ENCODE measurements at regions not wholly inside any gene's neighbourhood (a gene's known extent, or its start where the extent isn't known, plus 50 kb on each side); places are given as distances from the start of the nearest gene placed in this dataset.
"Not testable (repeated sequence)": the region's sequence is repeated elsewhere in the genome, so short reads cannot be mapped to it uniquely, and the experiment has no call there.

DNA sequence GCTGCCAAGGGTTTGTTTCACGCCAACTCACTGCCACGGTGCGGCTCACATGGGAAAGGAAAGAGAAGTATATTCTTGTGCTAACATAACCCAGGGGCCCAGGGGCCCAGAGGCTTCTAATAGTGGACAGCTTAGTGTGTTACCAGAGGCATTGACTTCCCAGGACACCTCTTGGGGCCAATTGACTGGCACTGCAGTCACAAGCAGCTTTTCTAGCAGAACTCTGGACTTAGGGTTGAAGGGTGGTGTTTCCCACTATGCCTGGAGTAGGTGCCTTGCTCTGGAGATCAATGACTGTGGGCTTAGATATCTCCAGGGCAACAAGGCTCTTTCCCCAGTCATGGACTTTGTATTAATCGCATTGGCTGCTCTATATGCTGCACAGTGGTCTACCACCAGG lies 172.7 kb upstream of the KBTBD8 start:
- H3K36me3 Mint-ChIP-seq: no peaks in the 10 kb centered on the region
- no peak for ATAC-seq
- no peak overlapping the region for H3K27ac Mint-ChIP-seq

DNA sequence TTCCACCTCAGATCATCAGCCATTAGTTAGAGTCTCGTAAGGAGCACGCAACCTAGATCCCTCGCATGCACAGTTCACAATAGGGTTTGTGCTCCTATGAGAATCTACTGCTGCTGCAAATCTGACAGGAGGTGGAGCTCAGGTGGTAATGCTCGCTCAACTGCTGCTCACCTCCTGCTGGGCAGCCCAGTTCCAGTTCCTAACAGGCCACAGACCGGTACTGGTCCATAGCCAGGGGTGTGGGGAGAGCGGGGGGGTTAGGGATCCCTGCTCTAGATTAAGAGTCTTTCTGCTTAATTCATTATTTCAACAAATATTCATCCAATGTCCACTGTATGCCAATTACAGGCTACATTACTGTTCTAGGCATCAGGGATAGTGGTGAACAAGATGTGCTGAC lies 170.4 kb upstream of the KBTBD8 start:
- Mint-ChIP-seq H3K27ac (no peak overlapping the region), H3K9me3 (no peaks in the 10 kb centered on the region), H3K36me3 (no peaks in the 10 kb centered on the region)
- no peak for DNase-seq (ENCODE audit: low spot score in 2 of 2)
- ATAC-seq: no peak

More for the DNA sequence above, 172.7 kb upstream of the KBTBD8 start:
- DNase-seq (ENCODE audit: low spot score in 2 of 2): no peak
- no peaks in the 10 kb centered on the region for H3K9me3 Mint-ChIP-seq

DNA sequence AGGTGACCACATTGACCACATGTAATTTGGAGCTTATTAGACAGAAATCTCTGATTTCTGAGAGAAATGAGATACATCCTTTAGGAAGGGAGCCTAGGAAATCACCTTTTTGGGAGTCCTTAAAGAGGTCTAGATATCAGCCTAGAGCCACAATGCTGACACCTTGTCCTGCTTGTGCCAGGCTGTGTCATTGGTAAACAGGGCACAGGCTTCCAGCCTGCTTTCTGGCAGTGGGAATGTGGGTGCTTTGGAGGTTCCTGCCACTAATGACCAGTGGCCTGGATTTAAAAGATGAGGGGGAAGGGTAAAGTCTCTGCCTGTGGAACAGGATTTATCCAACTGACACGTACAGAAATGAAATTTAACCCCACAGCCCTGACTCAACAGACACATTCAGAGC lies 169.8 kb upstream of the KBTBD8 start:
- DNase-seq (ENCODE audit: low spot score in 2 of 2): no peak
- no peak for ATAC-seq
- Mint-ChIP-seq H3K9me3 (no peaks in the 10 kb centered on the region), H3K36me3 (no peaks in the 10 kb centered on the region), H3K27ac (no peak overlapping the region)

GRCh38 chr3:66830301-66830700 lies 167.8 kb upstream of the KBTBD8 start:
- ATAC-seq (no peak), DNase-seq (ENCODE audit: low spot score in 2 of 2) (no peak)
- no peaks in the 10 kb centered on the region for H3K36me3 Mint-ChIP-seq
- no peak overlapping the region for H3K27ac Mint-ChIP-seq
- no peaks in the 10 kb centered on the region for H3K9me3 Mint-ChIP-seq

- DNase-seq (ENCODE audit: low spot score in 2 of 2) (no peak), ATAC-seq (no peak)
- Mint-ChIP-seq H3K27ac (no peak overlapping the region), H3K36me3 (no peaks in the 10 kb centered on the region), H3K9me3 (no peaks in the 10 kb centered on the region)
These were observed 166.2 kb upstream of the KBTBD8 start for GRCh38 chr3:66831931-66832330.

DNA sequence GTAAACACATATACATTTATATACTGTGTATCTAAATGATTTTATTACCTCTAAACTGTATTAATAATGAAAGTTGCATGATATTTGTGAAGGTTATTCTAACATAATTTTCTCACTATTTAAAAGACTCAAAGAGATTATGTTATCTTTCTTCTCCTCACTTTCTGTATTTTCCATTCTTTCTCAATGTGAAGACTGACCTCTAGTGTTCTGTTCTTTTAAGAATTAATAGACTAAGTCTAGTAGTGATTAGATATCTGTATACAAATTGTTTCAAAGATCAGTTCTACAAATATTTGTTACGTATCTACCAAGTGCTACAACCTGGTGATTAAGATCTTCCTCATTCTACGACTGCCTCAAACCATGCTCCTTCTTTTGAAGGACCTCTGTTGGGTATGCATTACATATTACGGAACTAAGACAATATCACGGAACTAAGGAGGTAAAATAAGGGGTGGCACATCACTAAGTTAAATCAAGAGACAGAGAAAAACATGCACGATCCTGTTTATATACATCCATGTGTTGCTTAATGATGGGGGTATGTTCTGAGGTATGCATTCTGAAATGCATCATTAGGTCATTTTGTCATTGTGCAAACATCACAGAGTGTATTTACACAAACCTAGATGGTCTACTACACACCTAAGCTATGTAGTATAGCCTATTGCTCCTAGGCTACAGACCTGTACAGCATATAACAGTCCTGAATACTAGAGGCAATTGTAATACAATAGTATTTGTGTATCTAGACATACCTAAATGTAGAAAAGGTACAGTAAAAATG lies 161.5 kb upstream of the KBTBD8 start:
- no peak for ATAC-seq
- H3K36me3 Mint-ChIP-seq: no peaks in the 10 kb centered on the region
- H3K9me3 Mint-ChIP-seq: no peaks in the 10 kb centered on the region
- H3K27ac Mint-ChIP-seq: no peak overlapping the region
- no peak for DNase-seq (ENCODE audit: low spot score in 2 of 2)

DNA sequence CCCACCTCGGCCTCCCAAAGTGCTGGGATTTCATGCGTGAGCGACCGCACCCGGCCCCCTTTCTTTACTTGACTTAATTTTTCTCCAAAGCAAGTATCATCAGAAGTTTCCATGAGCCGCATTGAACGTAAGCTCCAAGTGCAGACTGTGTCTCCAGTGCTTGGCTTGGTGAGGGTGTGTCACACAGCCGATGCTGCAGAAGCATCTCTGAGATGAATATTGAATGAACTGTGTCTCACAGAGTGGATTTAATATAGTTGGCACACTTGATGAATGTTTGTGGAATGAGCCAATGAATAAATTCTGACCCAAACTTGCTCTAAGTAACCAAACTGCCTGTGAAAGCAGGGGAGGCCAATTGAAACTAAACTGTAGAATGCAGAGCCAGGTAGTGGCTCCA lies 159.4 kb upstream of the KBTBD8 start:
- H3K27ac Mint-ChIP-seq: no peak overlapping the region
- no peaks in the 10 kb centered on the region for H3K9me3 Mint-ChIP-seq
- DNase-seq (ENCODE audit: low spot score in 2 of 2) (no peak), ATAC-seq (no peak)
- peaks cover 0 to under 1% of the 10 kb centered on the region in 2 donors for H3K36me3 Mint-ChIP-seq

- Mint-ChIP-seq H3K9me3 (no peaks in the 10 kb centered on the region), H3K36me3 (peaks cover 0 to 7% of the 10 kb centered on the region in 2 donors), H3K27ac (no peak overlapping the region)
- DNase-seq (ENCODE audit: low spot score in 2 of 2) (no peak), ATAC-seq (no peak)
These were observed 158.6 kb upstream of the KBTBD8 start for GRCh38 chr3:66839508-66839907.

DNA sequence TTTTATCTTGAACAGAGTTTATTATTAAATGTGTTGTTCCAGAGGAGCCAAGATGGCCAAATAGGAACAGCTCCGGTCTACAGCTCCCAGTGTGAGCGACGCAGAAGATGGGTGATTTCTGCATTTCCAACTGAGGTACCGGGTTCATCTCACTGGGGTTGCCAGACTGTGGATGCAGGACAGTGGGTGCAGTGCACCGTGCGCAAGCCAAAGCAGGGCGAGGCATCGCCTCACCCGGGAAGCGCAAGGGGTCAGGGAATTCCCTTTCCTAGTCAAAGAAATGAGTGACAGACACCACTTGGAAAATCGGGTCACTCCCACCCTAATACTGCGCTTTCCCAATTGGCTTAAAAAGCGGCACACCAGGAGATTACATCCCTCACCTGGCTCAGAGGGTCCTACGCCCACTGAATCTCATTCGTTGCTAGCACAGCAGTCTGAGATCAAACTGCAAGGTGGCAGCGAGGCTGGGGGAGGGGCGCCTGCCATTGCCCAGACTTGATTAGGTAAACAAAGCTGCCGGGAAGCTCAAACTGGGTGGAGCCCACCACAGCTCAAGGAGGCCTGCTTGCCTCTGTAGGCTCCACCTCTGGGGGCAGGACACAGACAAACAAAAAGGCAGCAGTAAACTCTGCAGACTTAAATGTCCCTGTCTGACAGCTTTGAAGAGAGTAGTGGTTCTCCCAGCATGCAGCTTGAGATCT lies 155.2 kb upstream of the KBTBD8 start:
- H3K9me3 Mint-ChIP-seq; ATAC-seq; DNase-seq (ENCODE audit: low spot score in 2 of 2); H3K27ac Mint-ChIP-seq: not testable (repeated sequence)
- H3K36me3 Mint-ChIP-seq: peaks cover 0 to 23% of the 10 kb centered on the region in 2 donors

- H3K36me3 Mint-ChIP-seq: no peaks in the 10 kb centered on the region
- DNase-seq (ENCODE audit: low spot score in 2 of 2): no peak
- no peak for ATAC-seq
- H3K27ac Mint-ChIP-seq: no peak overlapping the region
- H3K9me3 Mint-ChIP-seq: no peaks in the 10 kb centered on the region
These were observed 146.1 kb upstream of the KBTBD8 start for GRCh38 chr3:66851894-66852613.

DNA sequence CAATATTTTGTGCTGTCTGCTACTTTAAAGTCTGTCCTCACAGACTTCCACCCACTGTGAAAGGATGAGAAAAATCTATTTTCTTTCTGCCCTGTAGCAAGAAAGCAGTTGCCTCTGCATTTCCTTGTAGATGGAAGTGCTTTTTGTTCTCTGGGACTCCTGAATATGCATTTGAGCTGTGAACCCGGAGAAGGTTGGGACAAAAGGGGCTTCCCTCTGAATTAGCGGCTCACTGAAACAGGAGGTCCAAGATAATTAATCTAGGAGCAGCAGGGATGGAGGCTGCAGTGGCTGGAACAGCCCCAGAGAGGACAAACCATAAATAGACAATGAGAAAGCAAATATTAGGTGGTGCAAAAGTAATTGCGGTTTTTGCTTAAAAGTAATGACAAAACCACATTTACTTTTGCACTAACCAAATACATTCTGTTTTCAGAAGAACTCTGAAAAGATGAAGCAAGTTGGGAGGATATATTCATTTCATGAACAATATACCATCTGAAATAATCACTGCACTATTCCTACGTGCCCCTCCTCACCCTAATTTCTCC lies 143.4 kb upstream of the KBTBD8 start:
- no peak overlapping the region for H3K27ac Mint-ChIP-seq
- no peak for ATAC-seq
- no peaks in the 10 kb centered on the region for H3K36me3 Mint-ChIP-seq
- no peaks in the 10 kb centered on the region for H3K9me3 Mint-ChIP-seq
- DNase-seq (ENCODE audit: low spot score in 2 of 2): no peak

GRCh38 chr3:66856533-66856932 lies 141.6 kb upstream of the KBTBD8 start:
- Mint-ChIP-seq H3K9me3 (no peaks in the 10 kb centered on the region), H3K36me3 (no peaks in the 10 kb centered on the region), H3K27ac (no peak overlapping the region)
- ATAC-seq (no peak), DNase-seq (ENCODE audit: low spot score in 2 of 2) (no peak)

GRCh38 chr3:66858656-66859381 lies 139.3 kb upstream of the KBTBD8 start:
- Mint-ChIP-seq H3K27ac (no peak overlapping the region), H3K9me3 (no peaks in the 10 kb centered on the region), H3K36me3 (no peaks in the 10 kb centered on the region)
- ATAC-seq: no peak
- no peak for DNase-seq (ENCODE audit: low spot score in 2 of 2)

- Mint-ChIP-seq H3K9me3 (no peaks in the 10 kb centered on the region), H3K36me3 (no peaks in the 10 kb centered on the region), H3K27ac (no peak overlapping the region)
- no peak for DNase-seq (ENCODE audit: low spot score in 2 of 2)
- no peak for ATAC-seq
These were observed 137.3 kb upstream of the KBTBD8 start for GRCh38 chr3:66860771-66861170.

GRCh38 chr3:66863205-66864111 lies 134.6 kb upstream of the KBTBD8 start:
- ATAC-seq (no peak), DNase-seq (ENCODE audit: low spot score in 2 of 2) (no peak)
- Mint-ChIP-seq H3K36me3 (no peaks in the 10 kb centered on the region), H3K27ac (no peak overlapping the region), H3K9me3 (no peaks in the 10 kb centered on the region)

- peaks cover 5 to 7% of the 10 kb centered on the region in 2 donors for H3K9me3 Mint-ChIP-seq
These were observed 113.4 kb upstream of the KBTBD8 start for GRCh38 chr3:66884659-66885058.

More at GRCh38 chr3:66884659-66885058, 113.4 kb upstream of the KBTBD8 start:
- DNase-seq (ENCODE audit: low spot score in 2 of 2): no peak
- Mint-ChIP-seq H3K36me3 (peaks cover 0 to 4% of the 10 kb centered on the region in 2 donors), H3K27ac (no peak overlapping the region)
- ATAC-seq: no peak
